DOHH2 (cell line): ENCODE measurements at regions not wholly inside any gene's neighbourhood (a gene's known extent, or its start where the extent isn't known, plus 50 kb on each side); places are given as distances from the start of the nearest gene placed in this dataset.

ENCODE experiments used
- H3F3A ChIP-seq: fragments of 200-600 bp; sonication (generic), shearing (Covaris generic); 2 replicates; pipeline ENCODE4 v1.6.0; 2016; ENCODE audit warnings: antibody characterized with exemption, mild to moderate bottlenecking; ENCODE audit not compliant: control insufficient read depth, insufficient read depth
- H3K27ac ChIP-seq: fragments of 200-600 bp; sonication (generic); 2 replicates; pipeline ENCODE4 v1.5.1; 2014; ENCODE audit warnings: low read depth, mild to moderate bottlenecking, low read length, moderate library complexity
- H3K27me3 ChIP-seq: fragments of 200-600 bp; sonication (generic); 2 replicates; pipeline ENCODE4 v1.6.1; 2014; ENCODE audit warnings: mild to moderate bottlenecking, low read length, mixed read lengths; ENCODE audit not compliant: control insufficient read depth
- H3K36me3 ChIP-seq: fragments of 200-600 bp; sonication (generic); 2 replicates; pipeline ENCODE4 v1.6.1; 2014; ENCODE audit warnings: mild to moderate bottlenecking, low read length, moderate library complexity, mixed read lengths; ENCODE audit not compliant: control insufficient read depth
- H3K4me1 ChIP-seq: fragments of 200-600 bp; sonication (generic); 2 replicates; pipeline ENCODE4 v1.6.1; 2014; ENCODE audit warnings: mild to moderate bottlenecking, low read length, mixed read lengths; ENCODE audit not compliant: control insufficient read depth
- H3K4me2 ChIP-seq: fragments of 200-600 bp; sonication (generic); 2 replicates; pipeline ENCODE4 v1.6.0; 2014; ENCODE audit warnings: mild to moderate bottlenecking, low read length, moderate library complexity
- H3K4me3 ChIP-seq: fragments of 200-600 bp; sonication (generic); 2 replicates; pipeline ENCODE4 v1.5.1; 2014; ENCODE audit warnings: mild to moderate bottlenecking, low read length, mixed read lengths
- H3K79me2 ChIP-seq: fragments of 200-600 bp; sonication (generic); 2 replicates; pipeline ENCODE4 v1.6.1; 2014; ENCODE audit warnings: mild to moderate bottlenecking, low read length, mixed read lengths; ENCODE audit not compliant: control insufficient read depth
- H3K9me2 ChIP-seq: fragments of 200-600 bp; sonication (generic); replicated peaks from 2 replicates; pipeline ENCODE4 v1.6.1; 2014; ENCODE audit warnings: mild to moderate bottlenecking, low read length, mixed read lengths; ENCODE audit not compliant: control insufficient read depth
- H3K9me3 ChIP-seq: fragments of 200-600 bp; sonication (generic); 2 replicates; pipeline ENCODE4 v1.6.1; 2014; ENCODE audit warnings: antibody characterized with exemption, low read length, mixed read lengths; ENCODE audit not compliant: control insufficient read depth, insufficient read depth
- H4K20me1 ChIP-seq: fragments of 200-600 bp; sonication (generic); 2 replicates; pipeline ENCODE4 v1.6.0; 2014; ENCODE audit warnings: low read depth, mild to moderate bottlenecking, antibody characterized with exemption, low read length, moderate library complexity; ENCODE audit not compliant: control insufficient read depth, insufficient read depth
- EZH2phosphoT487 ChIP-seq: fragments of 200-600 bp; sonication (generic); IDR thresholded peaks from 2 replicates; pipeline ENCODE4 v1.6.1; 2017; ENCODE audit warnings: borderline replicate concordance, mild to moderate bottlenecking, antibody characterized with exemption, low read length, moderate library complexity, mixed read lengths
- TF ChIP-seq, protein P1 (sequence below): fragments of 200-600 bp; sonication (generic); IDR thresholded peaks from one replicate; pipeline ENCODE4 v1.5.1; 2014; ENCODE audit warnings: antibody characterized with exemption, mild to moderate bottlenecking, low read depth, low read length; ENCODE audit not compliant: poor library complexity, severe bottlenecking

DNA sequence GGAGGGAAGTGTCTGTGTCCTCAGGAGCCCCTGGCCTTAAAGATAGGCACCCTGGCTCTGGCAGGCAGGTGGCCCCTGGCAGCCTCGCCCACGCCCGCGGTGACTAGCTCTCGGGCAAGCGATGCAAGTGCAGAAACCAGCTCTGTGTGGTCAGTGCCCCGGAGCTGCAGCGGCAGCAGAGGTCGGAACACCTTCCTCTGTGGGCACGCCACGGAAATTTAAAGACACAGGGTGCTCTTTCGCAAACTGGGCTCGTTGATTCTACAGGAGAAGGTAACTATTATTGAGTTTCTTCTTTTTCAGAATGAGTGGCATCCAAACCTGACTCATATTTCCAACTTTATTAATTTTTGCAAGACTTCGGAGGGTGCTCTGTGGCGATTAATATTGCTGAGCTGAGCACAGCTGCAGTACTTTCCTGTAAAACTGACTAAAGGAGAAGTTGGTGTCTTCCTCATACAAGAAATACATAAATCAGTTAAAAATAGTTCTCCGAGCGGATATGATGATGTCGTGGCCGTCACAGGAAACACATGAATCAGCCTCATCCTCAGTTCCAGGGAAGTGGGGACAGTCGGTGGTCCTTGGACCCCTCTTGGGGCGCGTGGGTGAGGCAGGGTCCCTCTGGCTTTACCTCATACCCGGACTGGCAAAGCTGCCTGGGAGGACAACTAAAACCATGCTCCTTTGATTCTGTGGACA, 120.2 kb downstream of the METRNL start:
- no peaks in the 10 kb centered on the region for H3K27me3 ChIP-seq
- peaks cover 42% of the 10 kb centered on the region for H3K4me1 ChIP-seq
- H3K4me3 ChIP-seq, result peak overlapping the region; percentile 74
- H4K20me1 ChIP-seq, result no peaks in the 10 kb centered on the region
- H3K9me3 ChIP-seq, result peaks cover 12% of the 10 kb centered on the region; the same call in 1 of the 2 replicates
- no peaks in the 10 kb centered on the region for H3K79me2 ChIP-seq
- H3K9me2 ChIP-seq, result no peaks in the 10 kb centered on the region
- H3K27ac ChIP-seq, result peak overlapping the region; percentile 84
- TF ChIP-seq EZH2phosphoT487, result no peak
- TF ChIP-seq, protein P1, sequence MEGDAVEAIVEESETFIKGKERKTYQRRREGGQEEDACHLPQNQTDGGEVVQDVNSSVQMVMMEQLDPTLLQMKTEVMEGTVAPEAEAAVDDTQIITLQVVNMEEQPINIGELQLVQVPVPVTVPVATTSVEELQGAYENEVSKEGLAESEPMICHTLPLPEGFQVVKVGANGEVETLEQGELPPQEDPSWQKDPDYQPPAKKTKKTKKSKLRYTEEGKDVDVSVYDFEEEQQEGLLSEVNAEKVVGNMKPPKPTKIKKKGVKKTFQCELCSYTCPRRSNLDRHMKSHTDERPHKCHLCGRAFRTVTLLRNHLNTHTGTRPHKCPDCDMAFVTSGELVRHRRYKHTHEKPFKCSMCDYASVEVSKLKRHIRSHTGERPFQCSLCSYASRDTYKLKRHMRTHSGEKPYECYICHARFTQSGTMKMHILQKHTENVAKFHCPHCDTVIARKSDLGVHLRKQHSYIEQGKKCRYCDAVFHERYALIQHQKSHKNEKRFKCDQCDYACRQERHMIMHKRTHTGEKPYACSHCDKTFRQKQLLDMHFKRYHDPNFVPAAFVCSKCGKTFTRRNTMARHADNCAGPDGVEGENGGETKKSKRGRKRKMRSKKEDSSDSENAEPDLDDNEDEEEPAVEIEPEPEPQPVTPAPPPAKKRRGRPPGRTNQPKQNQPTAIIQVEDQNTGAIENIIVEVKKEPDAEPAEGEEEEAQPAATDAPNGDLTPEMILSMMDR, result no peak
- peak overlapping the region; percentile 96 for H3K4me2 ChIP-seq
- peaks cover 5% of the 10 kb centered on the region for H3F3A ChIP-seq
- no peaks in the 10 kb centered on the region for H3K36me3 ChIP-seq

DNA sequence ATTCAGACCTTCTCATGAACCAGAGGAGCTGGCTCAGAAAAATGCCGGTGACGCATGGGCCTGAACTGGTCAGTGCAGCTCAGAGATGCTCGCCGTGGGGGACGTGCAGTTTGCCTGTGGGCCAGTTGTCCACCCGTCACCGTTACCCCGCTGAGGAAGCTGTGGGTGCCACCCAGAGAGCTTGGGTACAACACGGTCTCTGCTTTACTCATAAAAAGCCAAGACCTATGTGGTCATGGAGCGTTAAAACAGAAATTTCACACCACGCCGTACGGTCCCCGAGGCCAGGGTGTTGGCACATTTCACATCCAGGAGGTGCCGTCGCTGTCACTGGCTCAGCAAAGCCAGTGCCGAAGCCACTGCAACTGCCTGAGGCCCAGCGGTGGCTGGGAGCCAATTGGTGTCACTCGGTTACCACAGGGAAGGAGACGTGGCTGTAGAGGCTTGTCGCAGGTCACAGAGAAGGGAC, 120.9 kb downstream of the METRNL start:
- Histone ChIP-seq H3K4me1 (peaks cover 42% of the 10 kb centered on the region), H3K79me2 (no peaks in the 10 kb centered on the region), H3F3A (peaks cover 5% of the 10 kb centered on the region), H3K27me3 (no peaks in the 10 kb centered on the region), H3K9me3 (peaks cover 13% of the 10 kb centered on the region; the same call in 1 of the 2 replicates), H3K4me3 (peak overlapping the region; percentile 74), H3K36me3 (no peaks in the 10 kb centered on the region), H3K27ac (peak overlapping the region; percentile 84), H4K20me1 (no peaks in the 10 kb centered on the region), H3K9me2 (no peaks in the 10 kb centered on the region), H3K4me2 (peak overlapping the region; percentile 96)
- TF ChIP-seq EZH2phosphoT487, result no peak
- TF ChIP-seq, protein P1, result no peak

DNA sequence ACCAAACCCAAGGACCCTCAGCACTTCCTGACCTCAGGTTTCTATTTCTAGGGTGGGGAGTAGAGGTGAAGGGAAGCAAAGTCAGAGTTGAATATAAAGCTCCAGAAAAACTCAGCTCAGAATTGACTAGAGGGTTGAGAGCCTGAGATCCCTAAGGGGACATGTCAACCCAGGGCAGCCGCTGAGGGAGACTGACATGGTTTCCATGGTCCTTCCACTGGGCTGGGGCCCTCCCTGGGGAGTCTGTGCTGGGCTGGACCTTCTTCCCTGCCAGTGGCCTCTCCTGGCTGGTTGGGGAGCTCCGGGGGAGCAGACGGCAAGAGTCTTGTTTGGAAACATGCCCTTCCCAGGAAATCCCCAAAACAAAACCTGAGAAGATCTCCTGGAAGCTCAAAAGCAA, 121.3 kb downstream of the METRNL start:
- H3K9me3 ChIP-seq, result peaks cover 13% of the 10 kb centered on the region; the same call in 1 of the 2 replicates
- peak overlapping the region; percentile 96 for H3K4me2 ChIP-seq

More for the DNA sequence above, 121.3 kb downstream of the METRNL start:
- H3F3A ChIP-seq, result peaks cover 5% of the 10 kb centered on the region
- H3K9me2 ChIP-seq, result no peaks in the 10 kb centered on the region
- no peaks in the 10 kb centered on the region for H3K79me2 ChIP-seq
- H4K20me1 ChIP-seq, result no peaks in the 10 kb centered on the region
- no peaks in the 10 kb centered on the region for H3K27me3 ChIP-seq
- H3K27ac ChIP-seq, result 0 out of 2 replicates have a peak overlapping the region, but pooled peaks have one; percentile 84
- peak overlapping the region; percentile 74; the same call in 1 of the 2 replicates for H3K4me3 ChIP-seq
- H3K36me3 ChIP-seq, result no peaks in the 10 kb centered on the region
- H3K4me1 ChIP-seq, result peaks cover 42% of the 10 kb centered on the region
- no peak for TF ChIP-seq EZH2phosphoT487
- TF ChIP-seq, protein P1, result no peak
